ENCODE measurements at regions not wholly inside any gene's neighbourhood (a gene's known extent, or its start where the extent isn't known, plus 50 kb on each side); places are given as distances from the start of the nearest gene placed in this dataset.

- no peak for ATAC-seq (ENCODE audit: poor library complexity)
- ChIA-PET POLR2A (no interaction called here), CTCF (no interaction called here)
- Histone ChIP-seq H3K36me3 (ENCODE audit: insufficient read depth, low read length) (no peaks in the 10 kb centered on the region), H3K27ac (ENCODE audit: low read depth in 1 of 2, low read length in 2 of 2) (no peak overlapping the region), H3K9me3 (ENCODE audit: control insufficient read depth in 1 of 2, insufficient read depth in 1 of 2, low read length in 2 of 2) (peaks cover 0 to 4% of the 10 kb centered on the region in 2 experiments), H3K27me3 (ENCODE audit: control insufficient read depth in 1 of 2, insufficient read depth in 2 of 2, low read length in 2 of 2) (no peaks in the 10 kb centered on the region), H3K4me3 (ENCODE audit: low read length) (no peak overlapping the region), H3K4me1 (ENCODE audit: insufficient read depth, low read length) (no peaks in the 10 kb centered on the region)
- H3K4me3 Mint-ChIP-seq, result no peak overlapping the region
- DNase-seq, result no peak
- no peak overlapping the region for H3K27ac Mint-ChIP-seq
- no peaks in the 10 kb centered on the region for H3K36me3 Mint-ChIP-seq (ENCODE audit: low read depth)
- intact Hi-C loops (cut with DNase I, micrococcal nuclease), result no loop called here
- H3K4me1 Mint-ChIP-seq (ENCODE audit: low read depth), result no peaks in the 10 kb centered on the region
- TF ChIP-seq CTCF (IDR thresholded peaks at IDR 0.05), result no peak
- H3K27me3 Mint-ChIP-seq, result no peaks in the 10 kb centered on the region
- no peaks in the 10 kb centered on the region for H3K9me3 Mint-ChIP-seq
These were observed 428.7 kb downstream of the NDFIP2 start for GRCh38 chr13:79909644-79910043.

GRCh38 chr13:79908381-79908780 lies 427.4 kb downstream of the NDFIP2 start:
- Mint-ChIP-seq H3K4me3 (no peak overlapping the region), H3K27ac (no peak overlapping the region), H3K27me3 (no peaks in the 10 kb centered on the region), H3K4me1 (ENCODE audit: low read depth) (no peaks in the 10 kb centered on the region), H3K36me3 (ENCODE audit: low read depth) (no peaks in the 10 kb centered on the region), H3K9me3 (no peaks in the 10 kb centered on the region)
- Histone ChIP-seq H3K4me3 (ENCODE audit: low read length) (no peak overlapping the region), H3K36me3 (ENCODE audit: insufficient read depth, low read length) (no peaks in the 10 kb centered on the region), H3K27me3 (ENCODE audit: control insufficient read depth in 1 of 2, insufficient read depth in 2 of 2, low read length in 2 of 2) (no peaks in the 10 kb centered on the region), H3K4me1 (ENCODE audit: insufficient read depth, low read length) (no peaks in the 10 kb centered on the region), H3K9me3 (ENCODE audit: control insufficient read depth in 1 of 2, insufficient read depth in 1 of 2, low read length in 2 of 2) (peaks cover 0 to 4% of the 10 kb centered on the region in 2 experiments), H3K27ac (ENCODE audit: low read depth in 1 of 2, low read length in 2 of 2) (no peak overlapping the region)
- intact Hi-C loops (cut with DNase I, micrococcal nuclease), result no loop called here
- no peak for TF ChIP-seq CTCF (IDR thresholded peaks at IDR 0.05)
- ATAC-seq (ENCODE audit: poor library complexity), result no peak
- DNase-seq, result no peak
- CTCF ChIA-PET, result no interaction called here
- POLR2A ChIA-PET, result no interaction called here

- H3K4me1 ChIP-seq (ENCODE audit: insufficient read depth, low read length), result no peaks in the 10 kb centered on the region
- no peak overlapping the region for H3K27ac Mint-ChIP-seq
- no peak for ATAC-seq (ENCODE audit: poor library complexity)
- no peak for TF ChIP-seq CTCF (IDR thresholded peaks at IDR 0.05)
- H3K36me3 Mint-ChIP-seq (ENCODE audit: low read depth), result no peaks in the 10 kb centered on the region
- H3K4me1 Mint-ChIP-seq (ENCODE audit: low read depth), result no peaks in the 10 kb centered on the region
- no peak overlapping the region for H3K27ac ChIP-seq (ENCODE audit: low read depth in 1 of 2, low read length in 2 of 2)
- POLR2A ChIA-PET, result no interaction called here
- no peak overlapping the region for H3K4me3 Mint-ChIP-seq
- DNase-seq, result no peak
- no peaks in the 10 kb centered on the region for H3K27me3 Mint-ChIP-seq
- no peaks in the 10 kb centered on the region for H3K27me3 ChIP-seq (ENCODE audit: control insufficient read depth in 1 of 2, insufficient read depth in 2 of 2, low read length in 2 of 2)
- H3K4me3 ChIP-seq (ENCODE audit: low read length), result no peak overlapping the region
- CTCF ChIA-PET, result interaction anchor here (1.4 kb wide), 1 partner anchor 12 kb away, joined by 3 read pairs; no protein-coding TSS in a partner anchor
- H3K9me3 ChIP-seq (ENCODE audit: control insufficient read depth in 1 of 2, insufficient read depth in 1 of 2, low read length in 2 of 2), result peaks cover 0 to 4% of the 10 kb centered on the region in 2 experiments
- no peaks in the 10 kb centered on the region for H3K36me3 ChIP-seq (ENCODE audit: insufficient read depth, low read length)
- intact Hi-C loops (cut with DNase I, micrococcal nuclease), result no loop called here
- no peaks in the 10 kb centered on the region for H3K9me3 Mint-ChIP-seq
These were observed 426.6 kb downstream of the NDFIP2 start for GRCh38 chr13:79907527-79907926.

Data from CD4-positive, alpha-beta T cell (primary cell).